ENCODE measurements at regions not wholly inside any gene's neighbourhood (a gene's known extent, or its start where the extent isn't known, plus 50 kb on each side); places are given as distances from the start of the nearest gene placed in this dataset.

GRCh38 chr11:15519124-15519791 lies 404.5 kb downstream of the INSC start:
- Histone ChIP-seq H3K9ac (ENCODE audit: low read length) (no peak overlapping the region), H3K36me3 (ENCODE audit: control insufficient read depth in 1 of 2, insufficient read depth in 2 of 2, low read length in 2 of 2) (no peaks in the 10 kb centered on the region), H3K4me1 (ENCODE audit: control insufficient read depth in 1 of 2, insufficient read depth in 2 of 2, low read length in 2 of 2) (no peaks in the 10 kb centered on the region), H3K4me2 (ENCODE audit: low read length) (no peak overlapping the region), H3K4me3 (replicated peaks in 1 of 2; ENCODE audit: low read depth in 1 of 2, low read length in 2 of 2) (no peak overlapping the region), H3K79me2 (ENCODE audit: insufficient read depth, low read length) (no peaks in the 10 kb centered on the region), H3K9me3 (ENCODE audit: control insufficient read depth in 1 of 2, insufficient read depth in 1 of 2, low read depth in 1 of 2, low read length in 2 of 2) (no peaks in the 10 kb centered on the region), H3K27ac (ENCODE audit: low read depth, low read length) (no peak overlapping the region), H3K27me3 (ENCODE audit: insufficient read depth, low read length) (no peaks in the 10 kb centered on the region), H2AFZ (ENCODE audit: low read depth, low read length, poor library complexity, severe bottlenecking) (no peak overlapping the region), H3K9me2 (ENCODE audit: insufficient read depth) (no peaks in the 10 kb centered on the region), H4K20me1 (ENCODE audit: insufficient read depth) (no peaks in the 10 kb centered on the region)
- no peak for TF ChIP-seq EGR1 (IDR thresholded peaks at IDR 0.05; ENCODE audit: low read depth)
- no peak for TF ChIP-seq RAD21 (IDR thresholded peaks at IDR 0.05; ENCODE audit: low read depth)
- TF ChIP-seq SP1 (IDR thresholded peaks at IDR 0.05; ENCODE audit: low read depth), result no peak
- ATAC-seq (no peak), DNase-seq (ENCODE audit: low read depth, low spot score) (no peak)
- RAD21 ChIA-PET (ENCODE audit: low non-redundant PET in 1 of 2, low total read pairs in 2 of 2, uncharacterized antibody in 2 of 2, unreplicated experiment in 2 of 2), result no interaction called here
- intact Hi-C loops (cut with micrococcal nuclease), result no loop called here
- BruUV-seq (replicated peaks), result no TSS peak
- POLR2A ChIA-PET, result no interaction called here
- CTCF ChIA-PET, result no interaction called here

DNA sequence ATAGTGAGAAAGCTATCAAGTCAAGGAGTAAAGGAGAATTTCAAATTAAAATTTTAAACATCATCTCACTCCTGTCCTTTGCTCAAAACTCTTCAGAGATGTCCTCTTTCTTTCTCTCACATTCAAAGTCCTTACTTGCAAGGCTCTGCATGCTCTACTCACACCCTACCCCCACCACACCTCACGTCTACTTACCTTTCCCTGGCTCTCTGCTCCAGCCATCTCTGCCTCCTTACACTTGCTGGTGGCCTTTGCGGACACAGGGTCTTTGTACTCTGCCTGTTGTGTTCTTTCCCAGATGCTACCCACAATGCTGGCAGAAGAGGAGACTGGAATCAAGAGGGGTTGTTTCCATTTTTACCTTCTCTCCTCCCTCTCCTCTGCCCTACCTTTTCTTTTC lies 405.2 kb downstream of the INSC start:
- CTCF ChIA-PET, result interaction anchor here (0.5 kb wide), 1 partner anchor 193 kb away, joined by 3 read pairs; no protein-coding TSS in a partner anchor
- H3K4me3 ChIP-seq (replicated peaks in 1 of 2; ENCODE audit: low read depth in 1 of 2, low read length in 2 of 2), result no peak overlapping the region
- no peaks in the 10 kb centered on the region for H3K4me1 ChIP-seq (ENCODE audit: control insufficient read depth in 1 of 2, insufficient read depth in 2 of 2, low read length in 2 of 2)
- BruUV-seq (replicated peaks), result no TSS peak
- H3K36me3 ChIP-seq (ENCODE audit: control insufficient read depth in 1 of 2, insufficient read depth in 2 of 2, low read length in 2 of 2), result no peaks in the 10 kb centered on the region
- RAD21 ChIA-PET (ENCODE audit: low non-redundant PET in 1 of 2, low total read pairs in 2 of 2, uncharacterized antibody in 2 of 2, unreplicated experiment in 2 of 2), result no interaction called here
- ATAC-seq (no peak), DNase-seq (ENCODE audit: low read depth, low spot score) (no peak)
- POLR2A ChIA-PET, result no interaction called here
- no peak overlapping the region for H3K4me2 ChIP-seq (ENCODE audit: low read length)
- H3K79me2 ChIP-seq (ENCODE audit: insufficient read depth, low read length), result no peaks in the 10 kb centered on the region
- H3K27me3 ChIP-seq (ENCODE audit: insufficient read depth, low read length), result no peaks in the 10 kb centered on the region
- no peaks in the 10 kb centered on the region for H3K9me2 ChIP-seq (ENCODE audit: insufficient read depth)
- intact Hi-C loops (cut with micrococcal nuclease), result no loop called here
- no peak for TF ChIP-seq EGR1 (IDR thresholded peaks at IDR 0.05; ENCODE audit: low read depth)
- TF ChIP-seq, protein P1, sequence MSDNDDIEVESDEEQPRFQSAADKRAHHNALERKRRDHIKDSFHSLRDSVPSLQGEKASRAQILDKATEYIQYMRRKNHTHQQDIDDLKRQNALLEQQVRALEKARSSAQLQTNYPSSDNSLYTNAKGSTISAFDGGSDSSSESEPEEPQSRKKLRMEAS (IDR thresholded peaks at IDR 0.05), result no peak
- TF ChIP-seq YY1 (IDR thresholded peaks at IDR 0.05; ENCODE audit: extremely low read depth, insufficient replicate concordance, low read depth, low read length), result no peak
- no peak for TF ChIP-seq EZH2 (IDR thresholded peaks at IDR 0.05)
- no peak for TF ChIP-seq POLR2A (IDR thresholded peaks at IDR 0.05; ENCODE audit: borderline replicate concordance, extremely low read depth, insufficient read depth, insufficient read length)
- TF ChIP-seq EZH2phosphoT487 (IDR thresholded peaks at IDR 0.05; ENCODE audit: borderline replicate concordance), result no peak
- TF ChIP-seq, protein P2, sequence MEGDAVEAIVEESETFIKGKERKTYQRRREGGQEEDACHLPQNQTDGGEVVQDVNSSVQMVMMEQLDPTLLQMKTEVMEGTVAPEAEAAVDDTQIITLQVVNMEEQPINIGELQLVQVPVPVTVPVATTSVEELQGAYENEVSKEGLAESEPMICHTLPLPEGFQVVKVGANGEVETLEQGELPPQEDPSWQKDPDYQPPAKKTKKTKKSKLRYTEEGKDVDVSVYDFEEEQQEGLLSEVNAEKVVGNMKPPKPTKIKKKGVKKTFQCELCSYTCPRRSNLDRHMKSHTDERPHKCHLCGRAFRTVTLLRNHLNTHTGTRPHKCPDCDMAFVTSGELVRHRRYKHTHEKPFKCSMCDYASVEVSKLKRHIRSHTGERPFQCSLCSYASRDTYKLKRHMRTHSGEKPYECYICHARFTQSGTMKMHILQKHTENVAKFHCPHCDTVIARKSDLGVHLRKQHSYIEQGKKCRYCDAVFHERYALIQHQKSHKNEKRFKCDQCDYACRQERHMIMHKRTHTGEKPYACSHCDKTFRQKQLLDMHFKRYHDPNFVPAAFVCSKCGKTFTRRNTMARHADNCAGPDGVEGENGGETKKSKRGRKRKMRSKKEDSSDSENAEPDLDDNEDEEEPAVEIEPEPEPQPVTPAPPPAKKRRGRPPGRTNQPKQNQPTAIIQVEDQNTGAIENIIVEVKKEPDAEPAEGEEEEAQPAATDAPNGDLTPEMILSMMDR (IDR thresholded peaks at IDR 0.05 in 2 of 3, conservative IDR thresholded peaks at IDR 0.05 in 1 of 3; ENCODE audit: borderline replicate concordance in 1 of 3, insufficient read depth in 1 of 3, low read depth in 2 of 3, low read length in 2 of 3), result no peak
- no peak for TF ChIP-seq ZNF274 (IDR thresholded peaks at IDR 0.05; ENCODE audit: low read depth, low read length)
- TF ChIP-seq JUND (IDR thresholded peaks at IDR 0.05), result no peak
- no peak for TF ChIP-seq SP1 (IDR thresholded peaks at IDR 0.05; ENCODE audit: low read depth)
- no peak for TF ChIP-seq SIN3A (IDR thresholded peaks at IDR 0.05; ENCODE audit: low read depth)
- no peak for TF ChIP-seq FOSL1 (IDR thresholded peaks at IDR 0.05; ENCODE audit: low read depth)
- no peak for TF ChIP-seq RAD21 (IDR thresholded peaks at IDR 0.05; ENCODE audit: low read depth)
- no peak for TF ChIP-seq ELF1 (IDR thresholded peaks at IDR 0.05; ENCODE audit: borderline replicate concordance, low read depth)
- no peak overlapping the region for H2AFZ ChIP-seq (ENCODE audit: low read depth, low read length, poor library complexity, severe bottlenecking)
- H3K9me3 ChIP-seq (ENCODE audit: control insufficient read depth in 1 of 2, insufficient read depth in 1 of 2, low read depth in 1 of 2, low read length in 2 of 2), result no peaks in the 10 kb centered on the region
- H3K27ac ChIP-seq (ENCODE audit: low read depth, low read length), result no peak overlapping the region
- no peak overlapping the region for H3K9ac ChIP-seq (ENCODE audit: low read length)
- no peaks in the 10 kb centered on the region for H4K20me1 ChIP-seq (ENCODE audit: insufficient read depth)

Measured in HCT116 (cell line).